ENCODE measurements at regions not wholly inside any gene's neighbourhood (a gene's known extent, or its start where the extent isn't known, plus 50 kb on each side); places are given as distances from the start of the nearest gene placed in this dataset.
A peak's percentile ranks its signal among the peaks of the same experiment; 100 is the strongest.
"Not testable (repeated sequence)": the region's sequence is repeated elsewhere in the genome, so short reads cannot be mapped to it uniquely, and the experiment has no call there.

DNA sequence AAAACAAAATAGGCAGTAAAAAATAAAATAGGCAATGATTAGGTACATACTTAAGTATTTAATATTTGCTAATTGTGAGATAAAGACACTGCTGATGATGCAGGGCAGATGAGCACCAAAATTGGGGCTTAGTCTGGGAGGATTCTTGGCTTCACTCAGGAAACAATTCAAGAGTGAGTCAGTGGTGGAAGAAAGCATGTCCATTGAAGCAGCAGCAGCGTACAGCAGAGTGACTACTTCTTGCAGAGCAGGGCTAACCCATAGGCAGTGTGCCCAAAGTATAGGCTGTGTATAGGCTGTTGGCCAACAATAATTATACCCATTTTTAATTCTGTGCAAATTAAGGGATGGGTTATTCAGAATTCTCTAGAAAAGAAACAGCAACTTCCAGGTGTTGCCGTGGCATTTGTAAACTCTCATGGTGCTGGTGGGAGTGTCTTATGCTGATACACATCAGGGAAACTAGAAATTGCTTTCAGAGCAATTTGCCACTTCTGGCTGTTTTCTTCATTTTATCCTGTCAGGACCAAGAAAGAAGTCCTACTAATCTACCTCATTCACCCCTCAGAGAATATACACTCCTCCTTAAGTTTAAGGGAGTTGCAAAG, 317.3 kb upstream of the NAALADL2 start:
- Histone ChIP-seq H3K4me3 (ENCODE audit: low read depth, low read length) (no peak overlapping the region), H3K9ac (ENCODE audit: low read depth, low read length) (no peak overlapping the region), H3K27me3 (ENCODE audit: control insufficient read depth, insufficient read depth, low read length) (no peaks in the 10 kb centered on the region), H3K27ac (ENCODE audit: low read depth, low read length) (peak overlapping the region; percentile 26), H3K4me1 (ENCODE audit: control insufficient read depth, insufficient read depth, low read length) (peaks cover 48% of the 10 kb centered on the region), H3K36me3 (ENCODE audit: control insufficient read depth, insufficient read depth, low read length) (no peaks in the 10 kb centered on the region), H3K9me3 (ENCODE audit: control insufficient read depth, insufficient read depth, low read length) (no peaks in the 10 kb centered on the region)

DNA sequence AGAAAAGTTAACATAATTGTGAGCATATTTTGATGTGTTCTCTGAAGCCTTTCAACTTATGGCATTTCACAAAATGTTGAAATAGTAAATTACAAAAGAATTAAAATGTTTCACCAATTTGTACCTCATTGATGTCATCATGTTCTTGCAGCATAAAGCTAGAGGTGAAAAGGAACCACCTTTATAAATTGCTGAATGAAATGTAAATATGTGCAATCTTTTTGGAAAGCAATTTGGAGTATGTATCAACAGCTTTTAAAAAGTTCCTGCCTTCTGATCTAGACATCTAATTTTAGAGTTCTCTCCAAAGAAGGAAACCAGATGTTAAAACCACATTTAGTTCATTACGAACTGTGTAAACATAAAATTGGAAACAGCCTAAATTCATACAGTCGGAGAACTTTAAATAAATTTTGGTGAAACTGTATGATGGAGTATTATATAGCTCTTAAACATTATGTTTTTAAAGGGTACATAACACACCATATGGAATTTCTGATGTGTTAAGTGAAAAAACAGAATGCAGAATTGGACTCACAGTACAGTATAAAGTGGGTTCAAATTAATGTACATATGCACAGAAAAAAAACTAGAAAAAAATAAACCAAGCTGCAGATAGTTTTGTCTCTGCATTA, 311.2 kb upstream of the NAALADL2 start:
- Histone ChIP-seq H3K27ac (ENCODE audit: low read depth, low read length) (no peak overlapping the region), H3K36me3 (ENCODE audit: control insufficient read depth, insufficient read depth, low read length) (no peaks in the 10 kb centered on the region)

DNA sequence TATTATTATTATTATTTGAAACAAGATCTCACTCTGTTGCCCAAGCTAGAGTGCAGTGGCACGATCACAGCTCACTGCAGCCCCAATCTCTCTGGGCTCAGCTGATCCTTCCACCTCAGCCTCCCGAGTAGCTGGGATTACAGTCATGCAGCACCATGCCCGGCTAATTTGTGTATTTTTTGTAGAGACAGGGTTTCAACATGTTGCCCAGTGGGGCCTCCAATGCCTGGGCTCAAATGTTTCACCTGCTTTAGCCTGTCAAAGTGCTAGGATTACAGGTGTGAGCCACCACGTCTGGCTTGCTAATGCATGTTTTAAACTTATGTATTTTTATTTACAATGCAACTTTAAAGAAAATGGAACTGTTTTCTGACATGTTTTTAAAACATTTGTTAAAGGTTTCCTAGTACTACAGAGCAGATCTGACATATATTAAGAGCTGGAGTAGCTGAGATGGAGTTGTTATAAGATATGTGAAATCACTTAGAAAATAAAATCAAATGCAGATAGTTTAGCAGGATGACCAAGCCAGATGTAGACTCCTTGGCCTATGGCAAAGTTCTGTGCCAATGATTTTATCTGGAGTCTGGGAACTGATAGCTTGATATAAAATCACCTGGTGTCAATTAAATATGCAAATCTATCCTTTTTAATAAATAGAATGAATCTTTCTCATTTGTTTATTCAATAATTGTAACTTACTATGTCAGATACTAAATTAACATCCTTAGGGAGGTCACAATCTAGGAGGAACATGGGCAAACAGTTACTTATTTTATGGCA, 310.1 kb upstream of the NAALADL2 start:
- Histone ChIP-seq H3K4me3 (ENCODE audit: low read depth, low read length) (no peak overlapping the region), H3K27ac (ENCODE audit: low read depth, low read length) (no peak overlapping the region), H3K9me3 (ENCODE audit: control insufficient read depth, insufficient read depth, low read length) (no peaks in the 10 kb centered on the region), H3K9ac (ENCODE audit: low read depth, low read length) (no peak overlapping the region), H3K36me3 (ENCODE audit: control insufficient read depth, insufficient read depth, low read length) (no peaks in the 10 kb centered on the region), H3K4me1 (ENCODE audit: control insufficient read depth, insufficient read depth, low read length) (no peaks in the 10 kb centered on the region), H3K27me3 (ENCODE audit: control insufficient read depth, insufficient read depth, low read length) (no peaks in the 10 kb centered on the region)

More for the DNA sequence above, 311.2 kb upstream of the NAALADL2 start:
- Histone ChIP-seq H3K4me1 (ENCODE audit: control insufficient read depth, insufficient read depth, low read length) (no peaks in the 10 kb centered on the region), H3K27me3 (ENCODE audit: control insufficient read depth, insufficient read depth, low read length) (no peaks in the 10 kb centered on the region), H3K9me3 (ENCODE audit: control insufficient read depth, insufficient read depth, low read length) (no peaks in the 10 kb centered on the region), H3K9ac (ENCODE audit: low read depth, low read length) (no peak overlapping the region), H3K4me3 (ENCODE audit: low read depth, low read length) (no peak overlapping the region)

DNA sequence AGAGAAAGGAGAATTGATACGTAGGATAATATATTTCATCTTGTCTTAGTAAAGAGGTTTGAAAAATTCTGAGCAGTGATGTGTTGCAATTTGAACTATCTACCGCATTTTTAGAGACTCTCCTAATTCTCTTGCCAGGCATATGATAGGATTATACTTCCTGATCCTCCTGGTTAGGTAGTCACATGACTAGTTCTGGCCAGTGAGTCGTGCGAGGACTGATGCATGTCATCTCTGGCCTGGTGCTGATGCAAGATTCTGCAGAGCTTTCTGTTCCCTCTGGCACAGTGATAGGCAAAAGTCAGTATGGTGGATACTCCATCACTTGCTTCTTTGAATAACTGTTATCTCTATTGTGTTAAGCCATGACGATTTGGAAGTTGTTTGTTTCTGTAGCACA, 277.6 kb upstream of the NAALADL2 start:
- Histone ChIP-seq H3K27ac (ENCODE audit: low read depth, low read length) (no peak overlapping the region), H3K4me1 (ENCODE audit: control insufficient read depth, insufficient read depth, low read length) (no peaks in the 10 kb centered on the region), H3K36me3 (ENCODE audit: control insufficient read depth, insufficient read depth, low read length) (no peaks in the 10 kb centered on the region), H3K4me3 (ENCODE audit: low read depth, low read length) (no peak overlapping the region), H3K9ac (ENCODE audit: low read depth, low read length) (no peak overlapping the region), H3K9me3 (ENCODE audit: control insufficient read depth, insufficient read depth, low read length) (no peaks in the 10 kb centered on the region), H3K27me3 (ENCODE audit: control insufficient read depth, insufficient read depth, low read length) (no peaks in the 10 kb centered on the region)

DNA sequence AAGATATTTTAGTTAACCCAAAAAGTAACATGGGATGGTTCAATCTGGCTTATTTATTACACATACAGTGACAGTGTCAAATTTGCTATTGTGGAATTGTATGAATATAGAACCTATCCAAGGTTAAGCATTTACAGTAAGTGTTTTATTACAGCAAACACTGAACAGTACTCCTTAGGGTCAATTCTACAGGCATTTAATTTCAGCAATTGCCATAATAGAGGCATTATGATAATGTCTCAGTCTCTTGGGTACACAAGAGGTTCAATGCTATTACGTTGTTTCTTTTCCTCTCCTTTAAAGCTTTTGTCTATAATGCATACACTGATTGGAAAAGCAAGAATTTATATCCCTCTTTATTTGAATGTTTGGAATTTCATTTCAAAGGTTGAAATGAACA, 275.7 kb upstream of the NAALADL2 start:
- H3K27ac ChIP-seq (ENCODE audit: low read depth, low read length) = no peak overlapping the region
- H3K36me3 ChIP-seq (ENCODE audit: control insufficient read depth, insufficient read depth, low read length) = no peaks in the 10 kb centered on the region
- no peaks in the 10 kb centered on the region for H3K4me1 ChIP-seq (ENCODE audit: control insufficient read depth, insufficient read depth, low read length)
- no peaks in the 10 kb centered on the region for H3K27me3 ChIP-seq (ENCODE audit: control insufficient read depth, insufficient read depth, low read length)
- no peaks in the 10 kb centered on the region for H3K9me3 ChIP-seq (ENCODE audit: control insufficient read depth, insufficient read depth, low read length)
- no peak overlapping the region for H3K4me3 ChIP-seq (ENCODE audit: low read depth, low read length)
- H3K9ac ChIP-seq (ENCODE audit: low read depth, low read length) = no peak overlapping the region

- H3K9ac ChIP-seq (ENCODE audit: low read depth, low read length) = not testable (repeated sequence)
Measured at GRCh38 chr3:174587137-174587536, 272.0 kb upstream of the NAALADL2 start.

GRCh38 chr3:174596447-174596982, 262.6 kb upstream of the NAALADL2 start:
- H3K36me3 ChIP-seq (ENCODE audit: control insufficient read depth, insufficient read depth, low read length) = no peaks in the 10 kb centered on the region
- H3K27ac ChIP-seq (ENCODE audit: low read depth, low read length) = no peak overlapping the region
- H3K4me1 ChIP-seq (ENCODE audit: control insufficient read depth, insufficient read depth, low read length) = no peaks in the 10 kb centered on the region

More at GRCh38 chr3:174587137-174587536, 272.0 kb upstream of the NAALADL2 start:
- H3K4me3 ChIP-seq (ENCODE audit: low read depth, low read length); H3K27me3 ChIP-seq (ENCODE audit: control insufficient read depth, insufficient read depth, low read length); H3K27ac ChIP-seq (ENCODE audit: low read depth, low read length); H3K4me1 ChIP-seq (ENCODE audit: control insufficient read depth, insufficient read depth, low read length); H3K9me3 ChIP-seq (ENCODE audit: control insufficient read depth, insufficient read depth, low read length); H3K36me3 ChIP-seq (ENCODE audit: control insufficient read depth, insufficient read depth, low read length): not testable (repeated sequence)

DNA sequence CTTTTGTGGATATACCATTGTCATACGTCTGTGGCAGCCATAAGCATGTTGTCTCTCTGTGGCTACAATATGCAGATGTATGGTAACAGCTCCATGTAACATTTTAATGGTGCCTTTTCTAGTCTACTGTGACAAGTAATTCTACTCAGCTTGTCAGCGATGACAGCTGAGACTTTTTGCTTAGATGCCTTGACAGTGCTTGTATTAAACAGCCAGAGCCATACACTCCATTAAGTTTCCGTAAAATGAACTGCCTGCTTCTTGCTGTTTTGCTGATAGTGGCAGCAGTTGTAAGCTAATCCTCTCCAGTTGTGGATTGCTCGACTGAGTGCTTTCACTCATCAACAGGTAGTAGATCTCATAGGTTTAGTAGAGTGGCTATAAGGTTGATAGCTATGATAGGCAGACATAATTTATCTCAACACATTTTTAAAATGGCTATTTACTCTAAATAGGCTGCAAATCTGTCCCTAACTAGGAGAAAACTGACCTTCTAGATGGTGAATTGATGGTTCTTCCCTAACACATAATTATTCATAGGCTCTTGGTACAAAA, 260.2 kb upstream of the NAALADL2 start:
- H3K36me3 ChIP-seq (ENCODE audit: control insufficient read depth, insufficient read depth, low read length) = no peaks in the 10 kb centered on the region
- H3K27me3 ChIP-seq (ENCODE audit: control insufficient read depth, insufficient read depth, low read length) = no peaks in the 10 kb centered on the region
- no peak overlapping the region for H3K27ac ChIP-seq (ENCODE audit: low read depth, low read length)
- no peak overlapping the region for H3K4me3 ChIP-seq (ENCODE audit: low read depth, low read length)
- H3K4me1 ChIP-seq (ENCODE audit: control insufficient read depth, insufficient read depth, low read length) = no peaks in the 10 kb centered on the region
- H3K9me3 ChIP-seq (ENCODE audit: control insufficient read depth, insufficient read depth, low read length) = no peaks in the 10 kb centered on the region
- no peak overlapping the region for H3K9ac ChIP-seq (ENCODE audit: low read depth, low read length)

More at GRCh38 chr3:174596447-174596982, 262.6 kb upstream of the NAALADL2 start:
- no peaks in the 10 kb centered on the region for H3K27me3 ChIP-seq (ENCODE audit: control insufficient read depth, insufficient read depth, low read length)
- no peaks in the 10 kb centered on the region for H3K9me3 ChIP-seq (ENCODE audit: control insufficient read depth, insufficient read depth, low read length)
- no peak overlapping the region for H3K4me3 ChIP-seq (ENCODE audit: low read depth, low read length)
- H3K9ac ChIP-seq (ENCODE audit: low read depth, low read length) = no peak overlapping the region

DNA sequence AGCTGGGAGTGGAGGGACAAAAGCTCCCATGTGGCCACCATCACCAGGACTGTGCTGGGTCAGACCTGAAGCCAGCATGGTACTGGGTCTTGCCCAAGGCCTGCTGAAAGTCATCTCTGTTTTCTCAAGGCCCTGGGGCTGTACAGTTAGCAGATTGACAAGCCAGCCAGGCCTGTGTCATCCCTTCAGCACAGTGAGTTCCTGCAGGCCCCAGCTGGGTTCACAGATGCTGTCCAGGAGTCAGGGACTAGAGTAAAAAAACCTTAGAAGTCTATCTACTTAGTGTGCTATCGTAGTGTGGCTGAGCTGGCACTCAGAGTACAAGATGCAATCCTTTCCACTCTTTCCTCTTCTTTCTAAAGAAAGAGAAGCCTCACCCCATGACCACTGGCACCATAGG, 246.0 kb upstream of the NAALADL2 start:
- Histone ChIP-seq H3K27ac (ENCODE audit: low read depth, low read length) (no peak overlapping the region), H3K9ac (ENCODE audit: low read depth, low read length) (no peak overlapping the region), H3K27me3 (ENCODE audit: control insufficient read depth, insufficient read depth, low read length) (no peaks in the 10 kb centered on the region), H3K36me3 (ENCODE audit: control insufficient read depth, insufficient read depth, low read length) (no peaks in the 10 kb centered on the region), H3K4me1 (ENCODE audit: control insufficient read depth, insufficient read depth, low read length) (no peaks in the 10 kb centered on the region), H3K9me3 (ENCODE audit: control insufficient read depth, insufficient read depth, low read length) (no peaks in the 10 kb centered on the region), H3K4me3 (ENCODE audit: low read depth, low read length) (no peak overlapping the region)

DNA sequence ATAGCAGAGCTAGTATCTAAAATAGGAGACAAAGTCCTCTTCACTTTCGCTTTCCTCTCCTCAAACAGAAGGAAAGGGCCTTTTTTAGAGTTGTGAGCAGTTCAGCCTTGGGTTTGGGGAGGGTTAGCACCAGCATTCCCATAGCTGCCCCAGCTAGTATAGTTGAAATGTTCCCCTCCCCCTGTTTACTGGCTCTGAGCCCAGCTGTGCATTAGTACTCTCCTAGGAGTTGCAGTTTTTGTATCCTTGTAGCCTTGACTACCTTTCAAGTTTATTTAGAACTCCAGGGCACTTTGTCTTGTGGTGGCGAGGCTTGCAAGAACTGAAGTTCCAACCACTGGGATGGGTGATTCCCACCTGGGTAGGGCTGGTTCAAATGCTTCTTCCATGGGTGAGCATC, 245.1 kb upstream of the NAALADL2 start:
- H3K27me3 ChIP-seq (ENCODE audit: control insufficient read depth, insufficient read depth, low read length) = no peaks in the 10 kb centered on the region
- H3K36me3 ChIP-seq (ENCODE audit: control insufficient read depth, insufficient read depth, low read length) = no peaks in the 10 kb centered on the region
- no peak overlapping the region for H3K9ac ChIP-seq (ENCODE audit: low read depth, low read length)
- H3K27ac ChIP-seq (ENCODE audit: low read depth, low read length) = no peak overlapping the region
- no peaks in the 10 kb centered on the region for H3K9me3 ChIP-seq (ENCODE audit: control insufficient read depth, insufficient read depth, low read length)
- H3K4me3 ChIP-seq (ENCODE audit: low read depth, low read length) = no peak overlapping the region
- no peaks in the 10 kb centered on the region for H3K4me1 ChIP-seq (ENCODE audit: control insufficient read depth, insufficient read depth, low read length)
